Hepatocyte (in vitro differentiated cells): ENCODE measurements at regions not wholly inside any gene's neighbourhood (a gene's known extent, or its start where the extent isn't known, plus 50 kb on each side); places are given as distances from the start of the nearest gene placed in this dataset.

Source experiments
- DNase-seq: peaks from one replicate; pipeline ENCODE4 v3.0.0-alpha.2; 2016; ENCODE audit warnings: low spot score
- H2AFZ ChIP-seq: fragments of 200-600 bp; sonication (generic); 2 replicates; pipeline ENCODE4 v1.6.0; 2016; ENCODE audit warnings: antibody characterized with exemption, mild to moderate bottlenecking
- H3K27ac ChIP-seq: fragments of 200-600 bp; sonication (generic); 2 replicates; pipeline ENCODE4 v1.5.1; 2016; ENCODE audit warnings: mild to moderate bottlenecking
- H3K27me3 ChIP-seq: fragments of 200-600 bp; sonication (generic); 2 replicates; pipeline ENCODE4 v1.6.1; 2016
- H3K36me3 ChIP-seq: fragments of 200-600 bp; sonication (generic); replicated peaks from 2 replicates; pipeline ENCODE4 v1.5.1; 2016; ENCODE audit warnings: low read depth; ENCODE audit not compliant: insufficient read depth
- H3K4me1 ChIP-seq: fragments of 200-600 bp; sonication (generic); 2 replicates; pipeline ENCODE4 v1.5.1; 2016; ENCODE audit warnings: mild to moderate bottlenecking, moderate library complexity; ENCODE audit not compliant: insufficient read depth
- H3K4me2 ChIP-seq: fragments of 200-600 bp; sonication (generic); 2 replicates; pipeline ENCODE4 v1.6.0; 2016
- H3K4me3 ChIP-seq: fragments of 200-600 bp; sonication (generic); 2 replicates; pipeline ENCODE4 v1.5.1; 2016; ENCODE audit warnings: mild to moderate bottlenecking
- H3K79me2 ChIP-seq: fragments of 200-600 bp; sonication (generic); 2 replicates; pipeline ENCODE4 v1.6.0; 2017; ENCODE audit warnings: mild to moderate bottlenecking
- H3K9me2 ChIP-seq: fragments of 200-600 bp; sonication (generic); replicated peaks from 2 replicates; pipeline ENCODE4 v1.6.0; 2017; ENCODE audit warnings: mild to moderate bottlenecking; ENCODE audit not compliant: insufficient read depth
- H3K9me3 ChIP-seq: fragments of 200-600 bp; sonication (generic); 2 replicates; pipeline ENCODE4 v1.5.1; 2016; ENCODE audit warnings: low read depth, mild to moderate bottlenecking
- H4K20me1 ChIP-seq: fragments of 200-600 bp; sonication (generic); 2 replicates; pipeline ENCODE4 v1.6.0; 2016; ENCODE audit warnings: mild to moderate bottlenecking; ENCODE audit not compliant: insufficient read depth, poor library complexity, severe bottlenecking
- EZH2 ChIP-seq: fragments of 200-600 bp; sonication (generic); IDR thresholded peaks from 2 replicates; pipeline ENCODE4 v1.6.1; 2016; ENCODE audit warnings: antibody characterized with exemption, mild to moderate bottlenecking, borderline replicate concordance
- EZH2phosphoT487 ChIP-seq: fragments of 200-600 bp; sonication (generic); IDR thresholded peaks from one replicate; pipeline ENCODE4 v1.6.1; 2018; ENCODE audit warnings: antibody characterized with exemption, mild to moderate bottlenecking, low read depth, moderate library complexity; ENCODE audit not compliant: unreplicated experiment, severe bottlenecking
- WGBS: methylation state at CpG from one replicate; pipeline ENCODE4 v1.1.6; 2016; ENCODE audit warnings: low lambda C conversion rate; ENCODE audit errors: missing lambda C conversion rate; 5-methylcytosine and 5-hydroxymethylcytosine counted together
- TF ChIP-seq, protein P1 (sequence below): fragments of 200-600 bp; sonication (generic); IDR thresholded peaks from 2 replicates; pipeline ENCODE4 v1.5.1; 2016; ENCODE audit warnings: antibody characterized with exemption, mild to moderate bottlenecking; ENCODE audit not compliant: poor library complexity

DNA sequence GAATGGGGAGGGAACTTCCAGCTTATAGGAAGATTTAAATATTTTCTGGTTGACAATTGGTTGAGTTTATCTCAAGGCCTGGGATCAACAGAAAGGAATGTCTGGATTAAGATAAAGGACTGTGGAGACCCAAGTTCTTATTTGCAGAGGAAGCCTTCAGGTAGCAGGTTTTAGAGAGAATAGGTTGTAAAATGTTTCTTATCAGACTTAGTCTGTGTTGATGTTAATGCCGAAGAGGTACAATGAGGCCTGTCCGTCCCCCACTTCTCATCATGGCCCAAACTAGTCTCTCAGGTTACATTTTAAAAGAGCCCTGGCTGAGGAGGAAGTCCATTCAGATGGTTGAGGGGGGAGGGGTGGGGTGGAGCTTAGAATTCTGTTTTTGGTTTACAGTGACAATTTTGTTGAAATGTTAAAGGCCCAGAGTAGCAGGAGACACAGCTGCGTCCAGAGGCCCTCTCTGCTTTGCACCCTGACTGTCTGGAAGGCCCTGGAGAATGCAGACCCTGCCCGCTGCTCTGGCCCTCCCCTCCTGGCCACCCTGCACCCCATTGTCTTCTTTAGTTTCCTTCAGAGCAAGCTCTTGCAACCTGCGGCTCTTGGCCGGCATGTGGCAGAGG, 672.5 kb upstream of the TMEM132C start:
- DNase-seq = no peak
- H3K4me2 ChIP-seq = no peak overlapping the region
- no peaks in the 10 kb centered on the region for H3K9me2 ChIP-seq
- no peak overlapping the region for H2AFZ ChIP-seq
- H3K4me1 ChIP-seq = peaks cover 13% of the 10 kb centered on the region
- H3K27me3 ChIP-seq = no peaks in the 10 kb centered on the region
- no peaks in the 10 kb centered on the region for H3K79me2 ChIP-seq
- no peak overlapping the region for H3K27ac ChIP-seq
- WGBS = 35% methylated on average over 6 of the region's 6 CpGs
- TF ChIP-seq EZH2phosphoT487 (no peak), EZH2 (no peak)
- no peaks in the 10 kb centered on the region for H4K20me1 ChIP-seq
- H3K9me3 ChIP-seq = no peaks in the 10 kb centered on the region
- no peak overlapping the region for H3K4me3 ChIP-seq
- H3K36me3 ChIP-seq = no peaks in the 10 kb centered on the region

DNA sequence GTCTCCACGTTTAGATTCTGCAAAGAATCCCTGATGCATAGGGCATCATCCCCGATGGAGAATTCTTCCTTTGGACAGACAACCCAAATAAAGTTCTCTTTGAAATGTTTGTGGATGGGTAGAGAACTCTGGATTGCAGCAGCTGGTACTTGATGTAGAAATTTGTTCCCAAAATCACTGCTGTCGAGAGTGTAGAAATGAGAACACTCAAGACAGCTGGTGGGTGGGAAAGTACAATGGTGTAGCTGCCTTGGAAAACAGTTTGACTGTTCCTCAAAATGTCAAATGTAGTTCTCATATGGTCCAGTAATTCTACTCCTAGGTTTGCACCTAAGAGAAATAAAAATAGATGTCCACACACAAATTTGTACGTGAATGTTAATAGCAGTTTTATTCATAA, 671.5 kb upstream of the TMEM132C start:
- 92% methylated on average over 4 of the region's 4 CpGs for WGBS
- Histone ChIP-seq H2AFZ (no peak overlapping the region), H3K9me3 (no peaks in the 10 kb centered on the region), H3K9me2 (no peaks in the 10 kb centered on the region), H3K4me2 (no peak overlapping the region), H3K27me3 (no peaks in the 10 kb centered on the region), H3K4me3 (no peak overlapping the region), H3K36me3 (no peaks in the 10 kb centered on the region), H3K4me1 (peaks cover 13% of the 10 kb centered on the region), H3K27ac (no peak overlapping the region), H4K20me1 (no peaks in the 10 kb centered on the region), H3K79me2 (no peaks in the 10 kb centered on the region)
- TF ChIP-seq, protein P1, sequence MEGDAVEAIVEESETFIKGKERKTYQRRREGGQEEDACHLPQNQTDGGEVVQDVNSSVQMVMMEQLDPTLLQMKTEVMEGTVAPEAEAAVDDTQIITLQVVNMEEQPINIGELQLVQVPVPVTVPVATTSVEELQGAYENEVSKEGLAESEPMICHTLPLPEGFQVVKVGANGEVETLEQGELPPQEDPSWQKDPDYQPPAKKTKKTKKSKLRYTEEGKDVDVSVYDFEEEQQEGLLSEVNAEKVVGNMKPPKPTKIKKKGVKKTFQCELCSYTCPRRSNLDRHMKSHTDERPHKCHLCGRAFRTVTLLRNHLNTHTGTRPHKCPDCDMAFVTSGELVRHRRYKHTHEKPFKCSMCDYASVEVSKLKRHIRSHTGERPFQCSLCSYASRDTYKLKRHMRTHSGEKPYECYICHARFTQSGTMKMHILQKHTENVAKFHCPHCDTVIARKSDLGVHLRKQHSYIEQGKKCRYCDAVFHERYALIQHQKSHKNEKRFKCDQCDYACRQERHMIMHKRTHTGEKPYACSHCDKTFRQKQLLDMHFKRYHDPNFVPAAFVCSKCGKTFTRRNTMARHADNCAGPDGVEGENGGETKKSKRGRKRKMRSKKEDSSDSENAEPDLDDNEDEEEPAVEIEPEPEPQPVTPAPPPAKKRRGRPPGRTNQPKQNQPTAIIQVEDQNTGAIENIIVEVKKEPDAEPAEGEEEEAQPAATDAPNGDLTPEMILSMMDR = no peak
- TF ChIP-seq EZH2 (no peak), EZH2phosphoT487 (no peak)
- DNase-seq = no peak

DNA sequence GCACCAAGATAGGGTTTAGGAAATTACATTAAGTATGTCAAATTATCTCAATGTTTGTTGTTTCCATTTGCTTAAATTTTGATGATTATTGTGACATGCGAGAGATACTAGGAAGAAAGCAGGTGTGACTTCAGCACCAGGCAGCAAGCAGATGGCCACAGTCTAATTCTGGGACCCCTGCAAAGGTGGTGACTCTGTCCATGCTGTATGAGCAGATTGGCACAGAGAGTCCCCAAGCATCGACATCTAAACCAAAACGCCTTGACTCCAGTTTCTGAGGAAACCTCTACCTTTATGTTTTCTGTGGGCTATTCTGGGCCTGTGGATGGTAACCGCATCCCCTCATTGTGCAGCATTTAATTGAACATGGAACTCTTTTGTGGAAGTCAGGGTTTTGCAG, 670.1 kb upstream of the TMEM132C start:
- H3K4me3 ChIP-seq = no peak overlapping the region
- H3K9me2 ChIP-seq = no peaks in the 10 kb centered on the region
- H3K9me3 ChIP-seq = no peaks in the 10 kb centered on the region
- whole genome bisulfite sequencing = over 99% methylated on average over 4 of the region's 4 CpGs
- peaks cover 13% of the 10 kb centered on the region for H3K4me1 ChIP-seq
- H2AFZ ChIP-seq = no peak overlapping the region
- H4K20me1 ChIP-seq = no peaks in the 10 kb centered on the region
- H3K27ac ChIP-seq = no peak overlapping the region
- H3K4me2 ChIP-seq = no peak overlapping the region
- TF ChIP-seq EZH2phosphoT487 = no peak
- TF ChIP-seq, protein P1 = no peak
- no peak for TF ChIP-seq EZH2
- H3K27me3 ChIP-seq = no peaks in the 10 kb centered on the region
- no peak for DNase-seq
- no peaks in the 10 kb centered on the region for H3K36me3 ChIP-seq
- no peaks in the 10 kb centered on the region for H3K79me2 ChIP-seq

DNA sequence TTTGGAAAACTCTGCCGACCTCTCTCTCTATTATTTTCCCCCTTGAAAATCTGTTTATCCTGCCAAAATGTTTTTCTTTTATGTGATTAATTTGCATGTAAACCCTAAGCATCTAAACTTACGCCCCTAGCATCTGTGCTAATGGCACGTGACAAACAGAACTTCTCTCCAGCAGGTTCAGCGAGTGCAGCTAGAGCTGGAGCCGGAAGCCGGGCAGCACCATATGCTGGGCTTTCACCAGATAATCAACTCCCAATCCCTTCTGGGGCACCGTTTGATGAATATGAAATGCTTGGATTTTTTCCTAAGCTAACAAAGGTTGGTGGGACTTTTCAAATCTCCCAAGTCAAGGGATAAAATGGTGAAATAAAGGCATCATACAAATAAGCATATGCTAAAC, 667.5 kb upstream of the TMEM132C start:
- WGBS = 91% methylated on average over 7 of the region's 7 CpGs
- H3K27ac ChIP-seq = no peak overlapping the region
- H3K36me3 ChIP-seq = no peaks in the 10 kb centered on the region
- H3K79me2 ChIP-seq = no peaks in the 10 kb centered on the region
- H3K9me3 ChIP-seq = no peaks in the 10 kb centered on the region
- H3K4me3 ChIP-seq = no peak overlapping the region
- TF ChIP-seq, protein P1 = no peak
- TF ChIP-seq EZH2 (no peak), EZH2phosphoT487 (no peak)
- H3K4me1 ChIP-seq = peaks cover 2% of the 10 kb centered on the region
- no peak for DNase-seq
- H3K4me2 ChIP-seq = no peak overlapping the region
- H3K27me3 ChIP-seq = no peaks in the 10 kb centered on the region
- no peaks in the 10 kb centered on the region for H3K9me2 ChIP-seq
- no peaks in the 10 kb centered on the region for H4K20me1 ChIP-seq
- no peak overlapping the region for H2AFZ ChIP-seq
